NCI-H446 (cell line): ENCODE measurements at regions not wholly inside any gene's neighbourhood (a gene's known extent, or its start where the extent isn't known, plus 50 kb on each side); places are given as distances from the start of the nearest gene placed in this dataset.

Experiments used
- DNase-seq, 2 experiments: peaks; one replicate each; lab custom pipeline; 2025; lab: John Stamatoyannopoulos, UW

GRCh38 chr3:139870000-139870675 is 64.8 kb upstream of the CLSTN2 start:
- DNase-seq: no peak

GRCh38 chr3:139868773-139869172 is 66.2 kb upstream of the CLSTN2 start:
- no peak for DNase-seq

GRCh38 chr3:139848660-139849059 is 86.3 kb upstream of the CLSTN2 start:
- no peak for DNase-seq

DNA sequence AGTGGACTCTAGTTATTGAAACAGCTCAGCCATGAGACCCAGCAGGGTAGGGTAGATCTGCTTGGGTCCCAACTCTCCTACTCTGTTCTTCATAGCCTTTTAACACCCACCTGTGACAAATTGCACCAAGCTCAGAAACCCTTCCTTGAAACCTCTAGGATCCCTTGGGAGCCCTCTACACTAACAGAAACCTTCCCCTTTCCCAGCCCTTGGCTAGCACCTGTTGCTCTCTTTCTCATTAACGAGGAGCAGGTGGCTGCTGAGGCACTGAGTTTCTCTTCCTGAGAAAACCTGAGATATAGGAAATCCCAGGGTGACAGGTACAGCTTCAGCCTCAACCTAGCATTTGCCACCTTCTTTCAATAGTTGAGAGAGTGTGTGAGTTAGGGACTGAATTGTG is 88.3 kb upstream of the CLSTN2 start:
- DNase-seq: no peak

DNA sequence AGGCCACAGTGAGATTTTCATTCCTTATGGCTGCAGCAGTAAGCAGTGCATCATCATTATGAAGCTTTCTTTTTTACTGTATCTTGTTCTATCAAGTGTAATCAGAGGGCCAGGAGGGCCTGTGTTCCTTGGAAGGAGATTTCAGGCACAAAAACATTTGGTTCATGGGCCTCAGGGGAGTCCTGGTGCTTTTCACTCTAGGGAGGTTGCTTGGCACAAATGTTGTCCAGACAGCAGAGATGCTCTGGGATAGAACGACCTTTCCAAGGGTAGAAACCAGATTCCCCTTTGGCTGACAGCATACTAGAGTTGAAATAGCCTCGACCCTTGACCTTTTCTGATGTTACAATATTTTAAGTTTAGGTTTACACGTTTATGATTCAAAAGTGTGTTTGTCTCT is 95.3 kb upstream of the CLSTN2 start:
- DNase-seq: peak in 1 of 2 experiments; percentile 59

DNA sequence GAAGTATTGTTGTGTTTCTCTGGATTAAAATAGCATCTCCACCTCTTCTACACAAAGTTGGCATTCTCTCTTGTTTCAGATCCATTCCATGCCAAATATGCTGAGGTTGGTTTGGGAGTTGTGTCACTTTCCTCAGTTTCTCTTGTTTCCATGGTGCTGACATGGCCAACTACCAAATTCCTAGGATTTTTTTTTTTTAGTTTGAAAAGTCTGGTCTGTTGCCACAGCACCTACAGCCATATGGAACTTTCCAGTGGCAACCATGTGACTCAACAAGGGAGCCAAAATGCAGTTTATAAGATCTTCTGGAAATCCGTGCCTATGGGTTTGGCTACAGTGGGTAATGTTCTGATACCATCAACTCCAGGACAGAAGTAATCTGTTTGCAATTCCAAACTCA is 96.0 kb upstream of the CLSTN2 start:
- DNase-seq: peak in 1 of 2 experiments; percentile 74

DNA sequence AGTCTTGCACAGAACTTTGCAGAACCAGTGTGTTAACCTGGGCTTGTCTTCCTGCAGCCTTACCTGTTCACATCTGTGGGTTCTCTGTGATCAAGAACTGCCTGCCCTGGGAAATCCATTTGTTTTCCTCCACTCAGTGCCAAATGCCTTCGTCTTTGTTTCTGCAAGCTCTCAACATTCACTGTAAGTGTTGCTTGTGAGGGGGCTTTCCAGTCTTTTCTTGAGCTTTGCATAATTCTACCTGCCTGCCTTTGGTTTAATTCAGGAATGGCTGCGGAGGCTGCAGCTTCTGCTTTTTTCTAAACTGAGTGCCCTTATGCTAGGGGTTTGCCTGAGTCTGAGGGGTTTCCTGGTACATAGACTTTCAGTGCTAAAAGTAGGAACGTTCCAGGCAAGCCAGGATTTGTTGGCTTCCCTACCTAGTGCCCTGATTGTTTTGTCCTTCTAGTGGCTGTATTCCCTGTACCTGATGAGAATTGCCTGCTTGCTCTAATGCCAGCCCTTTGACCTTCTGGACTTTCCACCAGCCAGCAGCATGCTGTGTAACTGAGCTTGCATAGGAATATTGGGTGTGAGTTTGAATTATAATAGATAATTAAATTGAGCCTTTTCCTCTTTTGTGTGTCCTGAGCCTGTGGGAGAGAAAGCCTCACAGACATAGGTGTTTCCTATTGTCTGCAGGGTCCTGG is 96.6 kb upstream of the CLSTN2 start:
- no peak for DNase-seq

- DNase-seq: peak; percentile 58 to 77
These were observed 98.1 kb upstream of the CLSTN2 start for GRCh38 chr3:139836698-139837464.

- DNase-seq: peak; percentile 58 to 80
These were observed 98.9 kb upstream of the CLSTN2 start for GRCh38 chr3:139835830-139836683.

- DNase-seq: no peak
These were observed 102.0 kb upstream of the CLSTN2 start for GRCh38 chr3:139832998-139833397.

- peak; percentile 67 to 95 for DNase-seq
These were observed 104.2 kb upstream of the CLSTN2 start for GRCh38 chr3:139830817-139831216.

DNA sequence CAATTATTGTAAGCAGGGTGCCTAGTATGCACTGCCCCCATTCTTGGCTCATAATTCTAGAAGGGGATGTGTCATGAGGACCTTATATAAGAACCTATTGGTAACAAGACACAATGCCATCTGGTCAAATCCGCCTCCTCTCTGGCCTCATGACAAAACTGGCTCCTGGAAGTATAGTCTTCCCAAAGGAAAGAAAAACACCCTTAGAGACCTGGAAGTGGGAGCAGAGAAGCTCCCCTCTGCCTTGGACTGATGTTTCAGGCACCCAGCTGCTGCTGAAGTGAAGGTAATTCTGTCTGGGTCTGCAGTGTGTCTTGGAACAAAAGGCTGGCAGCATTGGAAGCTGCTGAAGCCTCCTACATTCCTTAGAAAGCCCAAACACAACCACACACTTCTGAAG is 107.2 kb upstream of the CLSTN2 start:
- DNase-seq: peak; percentile 40 to 86

DNA sequence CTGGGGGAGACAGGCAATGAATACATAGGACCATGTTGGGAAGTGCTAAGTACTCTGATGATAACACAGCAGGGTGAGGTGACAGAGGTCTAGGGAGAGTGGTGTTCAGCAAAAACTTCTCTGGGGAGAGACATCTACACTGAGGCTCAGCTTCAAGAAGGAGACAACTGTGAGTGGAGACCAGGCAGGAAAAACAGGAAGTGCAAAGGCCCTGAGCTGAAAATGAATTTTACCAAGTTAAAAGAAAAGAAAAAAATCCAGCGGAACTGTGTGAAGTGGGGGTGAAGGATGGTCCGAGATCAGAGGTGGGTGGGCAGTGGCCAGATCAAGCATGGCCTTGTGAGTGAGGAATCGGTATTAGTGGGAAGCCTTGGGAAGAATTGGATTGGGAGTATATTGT is 110.1 kb upstream of the CLSTN2 start:
- no peak for DNase-seq

GRCh38 chr3:139814646-139815045 is 120.3 kb upstream of the CLSTN2 start:
- DNase-seq: no peak

GRCh38 chr3:139811331-139811730 is 123.7 kb upstream of the CLSTN2 start:
- no peak for DNase-seq

DNA sequence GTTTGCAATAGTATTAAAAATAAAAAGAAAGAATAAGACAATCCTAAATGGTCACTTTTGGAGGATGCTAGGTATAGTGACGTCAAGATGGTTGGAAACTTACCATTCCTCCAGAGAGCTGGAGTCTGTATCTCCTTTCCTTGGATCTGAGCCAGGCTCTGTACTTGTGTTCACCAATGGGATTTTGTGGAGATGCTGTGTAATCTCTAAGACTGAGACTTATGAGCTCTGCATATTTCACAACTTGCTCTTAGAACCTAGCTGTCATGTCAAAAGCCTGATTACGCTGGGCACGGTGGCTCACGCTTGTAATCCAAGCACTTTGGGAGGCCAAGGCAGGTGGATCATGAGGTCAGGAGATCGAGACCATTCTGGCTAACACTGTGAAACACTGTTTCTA is 126.8 kb upstream of the CLSTN2 start:
- DNase-seq: no peak

DNA sequence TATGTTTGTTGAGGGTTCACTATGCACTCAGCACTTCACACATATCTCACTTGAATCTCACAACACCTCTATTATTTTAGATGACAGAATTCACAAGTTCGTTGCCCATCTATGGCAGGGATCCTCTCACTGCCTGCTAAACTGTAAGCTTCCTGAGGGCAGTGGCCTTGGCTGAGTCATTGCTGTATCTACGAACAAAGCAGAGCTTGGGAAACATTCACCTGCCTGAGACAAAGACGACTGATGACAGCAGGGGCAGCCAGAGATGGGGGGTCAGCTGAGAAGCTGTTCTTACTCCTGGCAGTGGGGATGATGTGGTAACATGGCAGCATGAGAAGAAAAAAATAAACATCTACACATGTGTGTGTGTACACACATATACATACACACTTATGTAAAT is 125.5 kb upstream of the NMNAT3 start:
- no peak for DNase-seq

DNA sequence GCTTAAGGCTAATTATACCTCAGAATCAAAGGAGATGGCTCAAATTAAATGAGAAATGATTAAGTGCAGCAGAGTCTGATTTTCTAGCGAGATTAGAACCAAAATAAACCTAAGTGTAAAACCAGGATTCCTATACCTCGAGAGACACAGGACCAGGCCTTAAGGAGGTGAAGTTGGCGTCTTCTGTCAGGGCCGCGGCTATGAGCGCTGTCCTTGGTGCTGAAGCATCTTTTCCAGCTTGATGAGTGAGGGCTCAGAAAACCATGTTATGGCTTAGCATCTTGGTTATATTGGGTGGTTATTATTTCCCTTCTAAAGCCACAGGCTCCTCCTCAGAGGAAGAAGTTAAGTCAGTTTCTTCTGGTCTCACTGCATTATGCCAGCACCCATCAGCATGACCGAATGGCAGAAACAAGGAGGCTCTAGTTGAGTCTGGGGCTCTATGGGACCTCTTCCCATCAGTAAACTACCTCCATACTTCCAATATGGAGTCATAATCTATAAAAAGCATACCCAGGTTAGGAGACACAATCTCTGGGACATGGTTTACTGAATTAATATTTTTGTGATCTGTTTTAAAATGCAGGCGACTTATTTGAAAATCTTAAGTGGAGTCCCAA is 120.1 kb upstream of the NMNAT3 start:
- no peak for DNase-seq

- DNase-seq: peak in 1 of 2 experiments; percentile 58
These were observed 116.9 kb upstream of the NMNAT3 start for GRCh38 chr3:139794469-139795265.

- DNase-seq: no peak
These were observed 115.6 kb upstream of the NMNAT3 start for GRCh38 chr3:139793408-139793807.

- no peak for DNase-seq
These were observed 102.8 kb upstream of the NMNAT3 start for GRCh38 chr3:139780593-139780992.
